PC-3 (cell line): ENCODE measurements at regions not wholly inside any gene's neighbourhood (a gene's known extent, or its start where the extent isn't known, plus 50 kb on each side); places are given as distances from the start of the nearest gene placed in this dataset.

Experiments
- EZH2 ChIP-seq: fragments of 300-600 bp; sonication (generic); IDR thresholded peaks from one replicate; pipeline ENCODE4 v1.6.1; 2017; ENCODE audit warnings: antibody characterized with exemption, mild to moderate bottlenecking, low read length; ENCODE audit not compliant: unreplicated experiment
- EZH2phosphoT487 ChIP-seq: fragments of 300-600 bp; sonication (generic); IDR thresholded peaks from 2 replicates; pipeline ENCODE4 v1.6.1; 2018; ENCODE audit warnings: mild to moderate bottlenecking, antibody characterized with exemption, low read length, borderline replicate concordance
- TF ChIP-seq, protein P1 (sequence below): fragments of 300-600 bp; sonication (generic); conservative IDR thresholded peaks from 2 replicates; pipeline ENCODE4 v1.5.1; 2017; ENCODE audit warnings: antibody characterized with exemption, low read depth, mild to moderate bottlenecking, low read length

DNA sequence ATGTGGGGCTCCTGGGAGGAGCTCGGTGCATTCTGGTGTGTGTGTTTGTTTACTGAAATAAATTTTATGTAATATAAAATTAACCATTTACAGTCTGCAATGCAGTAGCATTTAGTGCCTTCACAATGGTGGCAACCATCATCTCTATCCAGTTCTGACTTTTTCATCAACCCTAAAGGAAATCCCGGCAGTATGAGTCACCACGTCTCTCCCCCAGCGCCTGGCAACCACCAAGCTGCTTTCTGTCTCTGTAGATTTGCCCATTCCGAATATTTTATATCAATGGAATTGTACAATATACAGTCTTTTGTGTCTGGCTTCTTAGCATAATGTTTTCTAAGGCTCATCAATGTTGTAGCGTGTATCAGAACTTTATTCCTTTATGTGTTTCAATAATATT is 300.5 kb downstream of the MIAT start:
- TF ChIP-seq, protein P1, sequence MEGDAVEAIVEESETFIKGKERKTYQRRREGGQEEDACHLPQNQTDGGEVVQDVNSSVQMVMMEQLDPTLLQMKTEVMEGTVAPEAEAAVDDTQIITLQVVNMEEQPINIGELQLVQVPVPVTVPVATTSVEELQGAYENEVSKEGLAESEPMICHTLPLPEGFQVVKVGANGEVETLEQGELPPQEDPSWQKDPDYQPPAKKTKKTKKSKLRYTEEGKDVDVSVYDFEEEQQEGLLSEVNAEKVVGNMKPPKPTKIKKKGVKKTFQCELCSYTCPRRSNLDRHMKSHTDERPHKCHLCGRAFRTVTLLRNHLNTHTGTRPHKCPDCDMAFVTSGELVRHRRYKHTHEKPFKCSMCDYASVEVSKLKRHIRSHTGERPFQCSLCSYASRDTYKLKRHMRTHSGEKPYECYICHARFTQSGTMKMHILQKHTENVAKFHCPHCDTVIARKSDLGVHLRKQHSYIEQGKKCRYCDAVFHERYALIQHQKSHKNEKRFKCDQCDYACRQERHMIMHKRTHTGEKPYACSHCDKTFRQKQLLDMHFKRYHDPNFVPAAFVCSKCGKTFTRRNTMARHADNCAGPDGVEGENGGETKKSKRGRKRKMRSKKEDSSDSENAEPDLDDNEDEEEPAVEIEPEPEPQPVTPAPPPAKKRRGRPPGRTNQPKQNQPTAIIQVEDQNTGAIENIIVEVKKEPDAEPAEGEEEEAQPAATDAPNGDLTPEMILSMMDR, result no peak
- TF ChIP-seq EZH2 (no peak), EZH2phosphoT487 (no peak)
